GF-D8 (cell line): ENCODE measurements at regions not wholly inside any gene's neighbourhood (a gene's known extent, or its start where the extent isn't known, plus 50 kb on each side); places are given as distances from the start of the nearest gene placed in this dataset.

Experiments used
- DNase-seq: peaks from one replicate; lab custom pipeline; 2025; lab: John Stamatoyannopoulos, UW

DNA sequence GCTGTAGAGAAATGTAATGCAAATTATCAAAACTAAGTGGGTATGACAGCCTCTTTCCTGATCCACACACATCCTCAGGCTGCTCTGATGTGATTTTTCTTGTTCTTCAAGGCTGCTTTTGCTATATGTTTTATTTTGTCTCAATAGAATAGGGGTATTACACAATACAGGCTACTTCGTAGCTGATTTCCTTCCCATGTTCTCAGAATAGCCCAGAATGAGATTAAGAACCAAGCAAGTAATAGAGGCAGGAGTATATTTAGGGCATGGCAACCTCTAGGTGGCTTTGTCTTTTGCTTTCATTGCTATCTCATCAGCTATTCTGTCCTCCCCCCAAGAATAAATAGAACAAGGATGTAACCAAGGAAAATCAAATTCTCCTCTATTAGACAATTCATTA is 241.8 kb downstream of the ALDH8A1 start:
- DNase-seq = no peak

DNA sequence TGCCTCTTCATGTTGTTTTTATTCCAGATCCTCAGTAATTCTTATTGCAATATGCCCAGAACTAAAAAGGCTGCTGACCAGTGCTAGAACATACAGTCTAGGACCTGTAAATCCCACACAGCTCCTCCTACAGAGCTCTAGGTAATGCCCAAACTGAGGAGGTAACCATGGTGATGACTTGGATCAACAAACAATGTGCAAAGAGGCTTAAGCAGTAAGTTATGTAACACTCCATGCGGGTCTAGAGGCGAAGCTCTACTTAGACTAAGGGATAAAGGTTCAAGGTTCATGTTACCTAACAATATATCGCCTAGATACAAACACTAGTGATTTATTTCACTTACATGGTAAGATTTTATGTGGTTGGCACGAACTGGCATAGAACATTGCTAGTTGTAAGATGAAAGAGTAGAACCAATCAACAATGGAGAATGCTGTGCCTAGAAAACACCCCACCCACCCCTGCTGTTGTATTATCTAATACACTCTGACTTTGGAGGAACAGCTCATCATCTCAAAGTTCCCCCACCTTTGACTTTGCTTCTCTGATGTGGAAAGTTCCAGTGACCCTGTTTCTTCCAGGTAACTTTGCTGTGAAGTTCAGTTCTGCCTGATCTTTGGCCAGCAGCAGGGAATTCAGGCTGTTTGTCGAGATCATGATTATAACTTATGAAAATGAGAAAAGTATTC is 242.4 kb downstream of the ALDH8A1 start:
- DNase-seq = no peak

DNA sequence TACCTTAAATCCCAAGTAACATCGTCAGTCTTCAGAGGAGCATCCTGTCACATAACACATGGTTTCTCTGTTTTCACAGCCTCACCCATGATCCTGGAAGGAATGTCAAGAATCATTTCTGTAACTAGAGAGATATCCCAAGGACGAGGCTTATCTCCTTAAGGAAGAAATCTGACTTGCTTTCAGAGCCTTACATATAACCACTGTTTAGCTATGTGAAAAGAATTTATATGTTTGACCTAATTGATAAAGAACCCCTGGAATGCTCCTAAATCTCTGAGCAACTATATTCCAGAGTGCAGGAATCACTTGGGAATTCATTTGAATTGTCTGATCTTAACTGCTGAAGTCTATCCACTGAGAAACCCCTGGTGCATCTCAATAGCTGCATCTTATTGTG is 243.1 kb downstream of the ALDH8A1 start:
- no peak for DNase-seq

DNA sequence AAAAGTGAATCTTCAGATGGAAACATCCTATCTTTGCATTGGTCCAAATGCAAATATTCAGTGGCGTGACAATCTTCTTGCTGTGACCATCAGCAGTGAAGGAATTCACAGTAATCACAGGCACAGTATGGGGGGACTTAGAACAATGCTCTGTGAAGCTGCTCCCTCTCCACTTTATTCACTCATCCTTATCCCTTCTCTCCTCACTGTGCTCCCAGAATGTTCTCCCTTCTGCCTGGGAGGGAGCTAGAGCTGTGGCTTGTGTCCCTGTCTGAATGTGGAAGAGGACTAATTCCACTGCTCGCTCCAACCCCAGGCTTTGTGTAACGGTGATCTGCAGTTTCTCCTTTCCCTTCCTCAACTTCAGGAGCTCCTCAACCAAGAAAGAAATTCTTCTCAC is 243.7 kb downstream of the ALDH8A1 start:
- no peak for DNase-seq

DNA sequence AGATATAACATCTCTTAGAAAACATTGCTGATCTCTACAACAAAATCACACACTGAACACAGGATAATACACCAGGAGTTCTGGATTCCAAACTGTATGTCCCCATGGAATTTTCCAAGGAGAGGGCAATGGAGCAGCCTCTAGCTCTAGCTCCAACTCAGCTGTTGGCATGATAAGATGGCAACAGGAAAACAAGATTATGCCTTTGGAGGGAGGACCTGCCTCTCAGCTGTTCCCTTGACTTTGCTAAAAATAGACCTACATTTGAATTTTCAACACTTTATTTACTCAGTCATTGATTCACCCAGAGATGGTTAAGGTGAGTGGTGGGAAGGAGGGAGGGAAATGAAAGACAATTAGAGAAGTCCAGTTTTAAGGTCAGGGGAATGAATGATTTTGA is 246.7 kb downstream of the ALDH8A1 start:
- no peak for DNase-seq

DNA sequence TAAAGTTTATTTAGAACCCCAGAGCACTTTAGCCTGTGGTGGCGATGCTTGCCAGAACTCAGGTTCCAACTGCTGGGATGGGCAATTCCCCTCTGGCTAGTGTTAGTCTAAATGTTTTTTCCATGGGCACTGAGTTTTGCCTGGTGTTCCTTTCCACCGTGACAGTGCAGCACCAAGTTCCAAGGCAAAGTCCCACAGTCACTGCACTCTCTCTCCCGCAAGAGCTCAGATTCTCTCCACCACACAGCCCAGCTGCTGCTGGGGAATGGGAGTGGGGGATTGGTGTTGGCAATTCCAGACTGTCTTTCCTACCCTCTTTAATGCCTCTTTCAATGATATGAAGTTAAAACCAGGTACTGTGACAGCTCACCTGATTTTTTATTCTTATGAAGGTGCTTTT is 247.6 kb downstream of the ALDH8A1 start:
- no peak for DNase-seq

DNA sequence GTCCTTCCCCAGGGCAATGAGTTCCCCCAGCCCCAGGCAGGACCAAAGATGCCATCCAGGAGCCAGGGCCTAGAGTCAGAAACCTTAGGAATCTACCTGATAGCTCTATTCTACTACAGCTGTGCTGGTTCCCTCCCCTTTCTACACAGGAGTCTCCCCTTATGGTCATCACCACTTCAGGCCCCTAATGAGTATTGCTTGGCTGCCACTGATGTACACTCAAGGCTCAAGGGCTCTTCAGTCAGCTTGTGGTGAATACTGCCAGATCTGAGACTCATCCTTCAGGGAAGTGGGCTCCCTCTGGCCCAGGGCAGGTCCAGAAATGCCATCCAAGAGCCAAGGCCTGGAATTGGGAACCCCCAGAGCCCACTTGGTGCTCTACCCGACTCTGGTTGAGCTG is 248.6 kb downstream of the ALDH8A1 start:
- no peak for DNase-seq

DNA sequence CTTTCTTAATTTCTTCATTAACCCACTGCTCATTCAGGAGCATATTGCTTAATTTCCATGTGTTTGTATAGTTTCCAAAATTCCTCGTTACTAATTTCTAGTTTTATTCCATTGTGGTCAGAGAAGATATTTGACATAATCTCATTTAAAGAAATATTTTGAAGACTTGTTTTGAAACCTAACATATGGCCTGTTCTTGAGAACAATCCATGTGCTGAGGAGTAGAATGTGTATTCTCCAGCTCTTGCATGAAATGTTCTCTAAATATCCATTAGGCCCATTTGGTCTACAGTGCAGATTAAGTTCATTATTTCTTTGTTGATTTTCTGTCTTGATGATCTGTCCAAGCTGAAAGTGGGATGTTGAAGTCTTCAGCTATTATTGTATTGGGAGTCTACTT is 251.7 kb downstream of the ALDH8A1 start:
- no peak for DNase-seq

DNA sequence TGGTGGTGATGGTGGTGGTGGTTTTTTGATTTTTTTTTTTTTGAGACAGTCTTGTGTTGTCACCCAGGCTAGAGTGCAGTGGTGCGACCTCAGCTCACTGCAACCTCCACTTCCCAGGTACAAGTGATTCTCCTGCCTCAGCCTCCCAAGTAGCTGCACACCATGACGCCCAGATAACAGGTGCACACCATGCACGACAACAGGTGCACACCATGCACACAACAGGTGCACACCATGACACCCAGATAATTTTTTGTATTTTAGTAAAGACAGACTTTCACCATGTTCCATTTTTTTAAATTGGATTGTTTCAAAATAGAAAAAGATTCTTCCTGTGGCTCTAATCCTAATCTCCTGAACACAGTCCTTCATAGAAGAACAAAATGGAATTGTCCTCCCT is 257.9 kb downstream of the ALDH8A1 start:
- DNase-seq = no peak

DNA sequence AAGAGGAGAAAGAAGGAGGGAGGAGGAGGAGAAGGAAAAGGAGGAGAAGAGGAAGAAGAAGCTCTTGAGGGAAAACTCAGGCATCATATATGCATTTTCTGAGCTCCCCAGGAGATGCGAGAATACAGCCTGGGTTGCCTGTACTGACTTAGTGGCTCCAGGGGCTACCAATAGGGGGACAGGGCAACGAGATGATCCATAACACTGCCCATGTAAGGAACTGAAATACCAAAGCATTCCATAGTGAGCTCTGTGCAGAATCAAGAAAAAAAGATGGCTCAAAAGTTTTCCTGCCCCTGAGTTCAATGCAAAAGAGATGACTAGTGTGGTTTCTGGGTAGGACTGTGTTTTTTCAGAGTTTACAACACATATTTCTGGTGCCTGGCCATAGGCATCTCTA is 258.7 kb downstream of the ALDH8A1 start:
- no peak for DNase-seq

DNA sequence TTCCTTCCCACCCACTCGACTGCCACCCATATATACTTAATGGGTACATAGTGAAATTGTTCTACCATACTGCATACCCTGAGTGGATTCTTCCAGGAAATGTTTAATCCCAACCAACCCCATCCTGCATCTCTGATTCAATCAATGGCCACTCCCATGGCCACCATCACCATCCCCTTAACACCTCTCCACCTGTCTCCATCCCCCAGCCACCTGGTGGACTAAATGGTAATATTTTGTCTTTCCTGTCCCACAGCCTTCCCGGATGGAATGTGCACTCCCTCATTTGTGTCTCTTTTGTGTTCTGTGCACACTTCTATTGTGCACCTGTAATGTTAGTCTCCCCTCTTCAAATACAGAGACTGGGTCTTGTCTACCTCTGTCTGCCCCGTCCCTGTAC is 259.9 kb downstream of the ALDH8A1 start:
- DNase-seq = no peak

DNA sequence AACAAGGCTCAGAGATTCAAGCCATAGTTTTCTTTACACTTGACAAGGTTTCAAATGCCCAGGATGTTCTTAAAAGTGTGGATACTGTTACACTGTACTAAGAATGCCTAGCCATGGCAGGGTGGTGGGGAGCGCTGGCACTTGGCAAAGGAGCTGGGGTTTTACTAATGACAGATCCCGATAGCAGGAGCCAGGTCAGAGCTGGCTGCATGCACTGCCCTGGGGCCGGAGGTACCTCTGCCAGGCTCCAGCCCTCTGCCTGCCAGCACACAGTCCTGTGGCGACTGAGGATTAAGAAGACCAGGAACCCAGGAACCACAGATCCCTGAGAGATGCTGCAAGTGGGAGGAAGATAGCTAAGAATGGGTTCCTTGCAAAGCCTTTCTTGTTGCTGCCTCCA is 260.3 kb downstream of the ALDH8A1 start:
- DNase-seq = no peak

DNA sequence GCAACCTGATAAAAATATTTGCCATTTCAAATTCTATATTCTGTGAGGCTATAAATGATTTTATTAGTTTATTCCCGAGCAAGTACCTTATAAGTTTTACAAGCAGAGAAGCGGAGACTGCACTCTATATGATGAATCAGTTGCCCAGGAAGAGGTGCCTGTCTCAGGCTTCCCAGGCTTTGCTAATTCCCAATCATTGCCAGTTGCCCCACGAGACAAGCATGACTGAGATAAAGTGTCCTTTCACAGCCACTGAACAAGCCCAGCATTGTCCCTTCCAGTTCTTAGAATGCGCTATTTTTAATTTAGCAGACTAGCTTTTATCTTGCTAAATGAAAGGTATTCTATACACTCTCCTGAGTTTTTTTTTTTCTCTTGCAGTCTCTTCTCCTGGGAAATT is 260.7 kb downstream of the ALDH8A1 start:
- no peak for DNase-seq

DNA sequence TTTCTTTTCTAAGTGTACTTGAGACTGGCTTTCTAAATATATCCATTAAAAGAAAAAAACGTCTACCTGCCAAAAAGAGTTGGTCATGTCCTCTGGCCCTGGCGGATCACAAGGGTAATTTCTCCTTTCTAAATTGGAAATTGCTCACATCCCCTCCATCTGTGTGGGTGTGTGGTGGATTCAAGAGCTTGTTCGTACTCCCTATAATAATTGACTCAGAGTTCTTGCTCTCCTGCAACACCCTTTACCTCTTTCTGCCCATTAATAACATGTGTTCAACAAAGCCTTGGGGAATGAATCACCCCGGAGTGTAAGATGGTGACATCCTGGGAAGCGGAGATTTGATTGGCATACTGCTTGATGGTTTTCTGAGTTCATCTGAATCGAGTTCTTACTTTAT is 263.8 kb downstream of the ALDH8A1 start:
- no peak for DNase-seq

DNA sequence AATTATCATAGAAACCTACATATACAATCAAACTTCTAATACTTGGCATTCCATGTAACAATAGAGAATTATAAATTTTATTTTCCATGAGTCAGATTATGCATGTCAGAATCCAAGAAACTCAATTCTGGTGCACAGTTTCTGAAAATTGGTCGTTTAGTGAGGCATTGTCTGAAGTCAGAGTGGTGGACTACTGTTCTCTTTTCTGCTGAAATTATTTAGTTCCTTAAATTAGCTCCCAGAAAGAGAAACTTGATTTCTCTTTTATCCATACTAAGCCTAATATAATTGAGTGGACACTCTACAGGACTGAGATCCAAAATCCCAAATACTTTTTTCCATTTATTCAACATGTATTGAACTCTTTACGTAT is 265.5 kb downstream of the ALDH8A1 start:
- no peak for DNase-seq

DNA sequence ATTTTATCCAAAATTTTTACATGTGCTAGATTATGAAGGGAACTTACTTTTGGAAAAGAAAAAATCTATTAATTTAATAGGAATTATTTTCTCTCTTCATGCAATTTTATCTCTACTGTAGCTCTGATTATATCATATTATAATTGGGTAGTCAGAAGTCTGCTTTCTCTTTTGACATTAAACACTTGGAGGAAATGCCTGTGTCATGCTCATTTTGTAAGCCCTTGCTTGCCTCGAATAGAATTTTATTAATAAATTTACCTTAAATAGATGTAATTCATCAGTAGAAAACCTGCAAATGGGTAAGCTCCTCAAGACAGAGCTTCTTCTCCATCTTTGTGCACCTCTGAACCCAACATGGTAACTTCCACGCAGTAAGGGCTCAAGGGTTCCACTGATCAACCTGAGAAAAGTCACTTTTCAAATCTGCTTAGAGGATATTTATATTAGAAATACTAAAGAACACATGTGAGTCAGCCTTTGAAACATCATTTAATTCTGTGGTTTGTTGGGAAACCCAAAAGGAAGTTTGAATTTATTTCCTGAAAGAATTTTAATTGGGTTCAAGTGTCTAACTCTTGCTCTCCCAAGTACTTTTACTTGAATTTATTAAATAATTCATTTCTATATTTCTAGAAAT is 266.0 kb downstream of the ALDH8A1 start:
- no peak for DNase-seq

DNA sequence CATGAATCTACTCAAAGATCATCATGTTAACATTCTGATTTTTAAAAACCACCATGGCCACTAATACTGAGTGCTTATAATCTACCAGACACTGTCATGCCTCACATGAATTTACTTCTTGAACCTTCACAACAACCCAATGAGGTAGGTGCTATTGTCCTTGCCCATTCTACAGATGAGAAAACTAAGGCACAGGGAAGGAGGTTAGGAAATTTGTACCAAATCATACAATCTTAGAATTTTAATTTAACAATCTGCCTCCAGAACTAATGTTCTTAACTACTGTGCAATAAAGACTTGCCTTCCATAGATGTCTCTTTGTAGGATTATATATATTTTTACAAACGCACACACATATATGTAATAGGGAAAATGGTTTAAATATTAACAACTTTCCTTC is 269.5 kb downstream of the ALDH8A1 start:
- no peak for DNase-seq

DNA sequence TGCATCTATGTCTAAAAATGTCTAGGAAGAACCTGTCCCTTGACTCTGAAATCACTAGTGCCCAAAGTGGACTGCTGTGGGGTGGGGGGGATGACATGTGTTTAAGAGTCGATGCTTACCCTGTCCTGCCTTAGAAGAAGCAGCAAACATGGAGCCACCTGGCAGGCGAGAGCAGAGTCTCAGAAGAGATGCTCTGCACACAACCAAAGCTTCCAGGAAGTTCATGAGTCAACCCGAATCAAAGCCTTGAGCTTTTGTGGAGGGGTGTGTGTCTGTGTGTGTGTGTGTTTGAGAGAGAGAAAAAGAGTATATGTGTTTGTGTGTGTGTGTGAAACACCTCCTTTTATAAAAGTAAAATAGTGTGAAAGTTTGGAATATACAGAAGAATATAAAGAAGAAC is 269.9 kb downstream of the ALDH8A1 start:
- no peak for DNase-seq

DNA sequence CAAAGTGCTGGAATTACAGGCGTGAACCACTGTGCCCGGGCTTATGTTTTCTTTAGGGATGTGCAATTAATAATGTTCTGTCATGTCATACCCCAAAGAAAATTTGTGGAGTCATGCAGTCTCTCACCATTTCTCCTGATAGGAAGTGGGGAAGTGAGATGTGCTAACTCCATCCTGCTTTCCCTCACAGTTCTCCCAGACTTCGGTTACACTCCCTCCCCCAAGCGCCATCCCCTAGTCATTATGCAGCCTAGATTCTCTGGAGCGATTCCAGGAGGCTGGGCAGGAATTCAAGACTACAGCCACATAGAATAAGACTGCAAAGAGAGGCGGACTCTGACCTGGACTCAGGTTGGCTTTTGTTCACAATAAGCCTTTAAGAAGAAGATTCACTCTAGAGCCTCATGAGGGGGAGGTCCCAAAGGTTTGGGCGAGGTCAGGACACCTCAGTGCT is 271.4 kb downstream of the ALDH8A1 start:
- DNase-seq = no peak

DNA sequence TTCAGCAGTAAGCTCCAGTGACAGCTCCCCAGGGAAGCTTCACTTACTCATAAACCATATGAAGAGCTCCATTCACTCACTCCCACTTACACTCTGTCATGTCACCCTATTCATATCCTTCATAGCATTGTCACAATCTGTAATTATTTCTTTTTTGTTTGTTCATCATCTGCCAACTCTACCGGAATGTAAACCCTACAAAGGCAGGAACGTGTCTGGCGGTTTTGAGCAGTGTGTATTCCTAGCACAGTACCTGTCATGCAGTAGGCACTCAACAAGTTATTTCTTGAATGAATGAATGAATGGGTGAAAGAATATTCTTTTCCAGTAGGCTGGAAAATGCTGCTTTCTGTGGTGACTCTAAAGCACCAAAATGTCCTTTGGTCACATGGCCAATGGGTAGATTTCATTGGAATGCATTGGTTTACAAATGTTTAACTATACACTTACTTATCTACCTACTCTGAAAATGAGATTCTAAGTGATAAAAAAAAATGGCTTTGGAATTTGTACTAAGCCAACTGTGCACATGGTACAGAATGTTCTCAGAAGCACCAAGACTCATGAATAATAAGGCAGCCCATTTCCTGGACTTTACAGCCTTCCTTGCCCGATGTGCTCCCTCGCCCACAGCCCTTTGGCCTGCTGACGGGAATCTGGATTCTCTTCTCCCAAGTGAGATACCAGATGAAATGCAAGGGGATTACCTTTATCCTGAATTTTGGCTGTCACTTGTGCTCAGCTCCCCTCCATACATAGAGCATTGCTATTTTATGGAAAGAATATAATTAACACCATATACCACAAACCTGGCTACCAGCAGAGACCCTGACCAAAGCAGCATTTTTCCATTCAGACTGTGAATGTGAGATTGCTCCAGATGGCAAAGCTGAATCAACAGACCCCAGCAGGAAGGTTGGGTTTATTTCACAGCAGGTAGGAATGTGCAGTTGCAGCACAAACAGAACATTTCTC is 273.3 kb downstream of the ALDH8A1 start:
- no peak for DNase-seq

DNA sequence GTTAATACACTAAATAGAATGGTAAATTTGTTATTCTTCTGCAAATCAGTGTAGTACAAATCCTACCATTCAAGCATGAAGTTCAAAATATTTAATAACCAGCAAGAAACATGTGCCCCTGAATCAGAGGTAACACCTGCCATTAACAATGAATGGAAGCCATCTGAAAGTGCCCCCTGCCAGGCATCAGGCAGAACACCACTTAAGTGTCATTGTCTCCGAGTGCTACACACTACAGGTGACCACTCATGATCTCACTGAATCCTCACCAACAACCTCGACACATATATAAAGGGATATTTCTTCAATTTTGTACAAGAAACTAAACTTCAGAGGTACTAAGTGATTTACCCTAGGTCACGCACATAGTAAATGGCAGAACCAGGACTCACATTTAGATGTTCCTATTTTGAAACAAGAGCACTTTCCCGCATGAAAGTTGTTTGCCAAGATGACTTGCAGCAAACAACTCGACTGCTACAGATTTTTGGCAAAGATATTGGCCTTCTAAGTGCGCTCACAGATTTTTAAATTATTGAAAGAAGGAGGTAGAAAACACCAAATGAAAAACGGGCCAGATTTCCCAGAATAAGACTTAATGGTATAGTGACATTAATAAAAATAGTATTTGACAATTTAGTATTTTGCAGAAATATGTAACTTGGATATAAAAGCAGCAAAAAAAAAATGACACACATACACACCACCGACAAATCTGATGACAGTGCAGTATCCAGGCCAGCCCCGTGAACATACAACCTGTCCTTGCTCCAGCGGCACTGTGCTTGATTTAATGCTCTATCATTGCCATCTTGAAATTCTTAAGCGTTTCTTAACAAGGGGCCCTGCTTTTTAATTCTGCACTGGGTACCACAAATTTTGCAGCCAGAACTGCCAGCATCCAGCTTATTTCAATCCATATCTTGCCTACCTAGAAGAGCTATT is 274.5 kb downstream of the ALDH8A1 start:
- DNase-seq = no peak

DNA sequence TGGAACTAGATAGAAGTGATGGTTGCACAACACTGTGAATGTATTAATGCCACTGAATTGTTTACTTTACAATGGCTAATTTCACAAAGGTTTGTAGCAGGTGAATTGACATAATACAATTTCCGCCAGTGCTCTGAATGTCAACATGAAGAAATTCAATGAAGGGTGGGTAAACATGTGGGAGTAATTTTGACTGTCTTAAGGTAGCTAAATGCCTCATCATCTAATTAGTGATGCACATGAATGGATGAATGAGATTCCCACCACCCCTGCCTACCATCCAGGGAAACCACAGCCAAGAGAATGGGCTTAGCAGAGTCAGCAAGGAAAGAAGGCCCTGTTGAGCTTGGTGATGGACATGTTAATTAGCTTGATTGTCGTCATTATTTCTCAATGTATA is 275.3 kb downstream of the ALDH8A1 start:
- no peak for DNase-seq
